SIG-M5 treated with dmso at 0.1 percent for 504 hours (cell line): ENCODE measurements at regions not wholly inside any gene's neighbourhood (a gene's known extent, or its start where the extent isn't known, plus 50 kb on each side); places are given as distances from the start of the nearest gene placed in this dataset.

Experiments
- DNase-seq: peaks from one replicate; lab custom pipeline; 2025; ENCODE audit not compliant: unreplicated experiment; lab: John Stamatoyannopoulos, UW

GRCh38 chr4:145347684-145348083, 134.0 kb upstream of the SMAD1 start:
- no peak for DNase-seq

GRCh38 chr4:145346081-145346480, 135.6 kb upstream of the SMAD1 start:
- no peak for DNase-seq

GRCh38 chr4:145345401-145345800, 136.3 kb upstream of the SMAD1 start:
- DNase-seq, result no peak

GRCh38 chr4:145341381-145341780, 140.3 kb upstream of the SMAD1 start:
- DNase-seq, result no peak

GRCh38 chr4:145340071-145340675, 141.5 kb upstream of the SMAD1 start:
- DNase-seq, result no peak

GRCh38 chr4:145339075-145339725, 142.5 kb upstream of the SMAD1 start:
- DNase-seq, result no peak

GRCh38 chr4:145338568-145338967, 143.1 kb upstream of the SMAD1 start:
- no peak for DNase-seq

GRCh38 chr4:145337391-145337790, 144.3 kb upstream of the SMAD1 start:
- DNase-seq, result no peak

- DNase-seq, result no peak
Observed at GRCh38 chr4:145333786-145334185, 147.9 kb upstream of the SMAD1 start.

GRCh38 chr4:145326491-145326890, 146.1 kb upstream of the OTUD4 start:
- DNase-seq, result no peak

- no peak for DNase-seq
Observed at GRCh38 chr4:145324161-145324560, 143.8 kb upstream of the OTUD4 start.

- DNase-seq, result no peak
Observed at GRCh38 chr4:145320294-145320693, 139.9 kb upstream of the OTUD4 start.

- no peak for DNase-seq
Observed at GRCh38 chr4:145319751-145320150, 139.4 kb upstream of the OTUD4 start.

- no peak for DNase-seq
Observed at GRCh38 chr4:145316897-145317574, 136.6 kb upstream of the OTUD4 start.

- no peak for DNase-seq
Observed at GRCh38 chr4:145315811-145316225, 135.4 kb upstream of the OTUD4 start.

GRCh38 chr4:145308598-145308997, 128.2 kb upstream of the OTUD4 start:
- no peak for DNase-seq

- no peak for DNase-seq
Observed at GRCh38 chr4:145307763-145308430, 127.5 kb upstream of the OTUD4 start.

- no peak for DNase-seq
Observed at GRCh38 chr4:145307120-145307519, 126.7 kb upstream of the OTUD4 start.

- DNase-seq, result no peak
Observed at GRCh38 chr4:145302725-145303124, 122.3 kb upstream of the OTUD4 start.

- no peak for DNase-seq
Observed at GRCh38 chr4:145301386-145302080, 121.1 kb upstream of the OTUD4 start.

- no peak for DNase-seq
Observed at GRCh38 chr4:145299380-145300076, 119.1 kb upstream of the OTUD4 start.
